Bronchial epithelial cell (primary cell): ENCODE measurements at regions not wholly inside any gene's neighbourhood (a gene's known extent, or its start where the extent isn't known, plus 50 kb on each side); places are given as distances from the start of the nearest gene placed in this dataset.

Experiments
- DNase-seq: peaks from one replicate; pipeline ENCODE4 v3.0.0-alpha.2; 2010; ENCODE audit warnings: low read depth
- FAIRE-seq: peaks from 2 replicates; lab custom pipeline; 2011; peaks lifted over from hg19 to GRCh38; lab: Jason Lieb, UNC
- H3K27me3 ChIP-seq: 2 replicates; pipeline ENCODE4 v1.5.1; 2011; ENCODE audit warnings: low read length; ENCODE audit not compliant: control insufficient read depth, insufficient read depth
- H3K36me3 ChIP-seq: 2 replicates; pipeline ENCODE4 v1.5.1; 2011; ENCODE audit warnings: low read length; ENCODE audit not compliant: control insufficient read depth, insufficient read depth
- H3K4me3 ChIP-seq: 2 replicates; pipeline ENCODE4 v1.5.1; 2011; ENCODE audit warnings: mild to moderate bottlenecking, low read depth, low read length, control low read depth
- TF ChIP-seq, protein P1 (sequence below): IDR thresholded peaks from 2 replicates; pipeline ENCODE4 v1.5.1; 2011; ENCODE audit warnings: mild to moderate bottlenecking, moderate library complexity, low read length, control low read depth, inconsistent platforms; ENCODE audit not compliant: insufficient read depth, severe bottlenecking

DNA sequence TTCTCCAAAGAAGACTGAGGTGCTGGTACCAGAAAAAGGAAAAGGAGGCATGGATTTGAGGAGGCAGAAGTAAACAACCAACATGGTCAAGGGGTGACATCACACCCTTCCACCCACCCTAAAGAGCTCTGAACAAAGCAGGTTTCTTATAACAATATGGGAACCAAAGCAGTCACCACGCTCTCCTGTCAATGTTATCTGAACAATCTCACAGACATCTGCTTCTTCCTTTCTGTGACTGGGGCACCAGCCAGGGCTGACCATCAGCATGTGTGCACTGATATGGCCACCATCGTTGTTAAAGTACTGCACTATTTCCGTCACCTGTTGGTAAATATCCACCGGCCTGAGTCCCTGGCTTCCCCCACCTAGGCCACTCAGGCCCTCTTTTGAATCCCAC is 252.9 kb downstream of the SHQ1 start:
- TF ChIP-seq, protein P1, sequence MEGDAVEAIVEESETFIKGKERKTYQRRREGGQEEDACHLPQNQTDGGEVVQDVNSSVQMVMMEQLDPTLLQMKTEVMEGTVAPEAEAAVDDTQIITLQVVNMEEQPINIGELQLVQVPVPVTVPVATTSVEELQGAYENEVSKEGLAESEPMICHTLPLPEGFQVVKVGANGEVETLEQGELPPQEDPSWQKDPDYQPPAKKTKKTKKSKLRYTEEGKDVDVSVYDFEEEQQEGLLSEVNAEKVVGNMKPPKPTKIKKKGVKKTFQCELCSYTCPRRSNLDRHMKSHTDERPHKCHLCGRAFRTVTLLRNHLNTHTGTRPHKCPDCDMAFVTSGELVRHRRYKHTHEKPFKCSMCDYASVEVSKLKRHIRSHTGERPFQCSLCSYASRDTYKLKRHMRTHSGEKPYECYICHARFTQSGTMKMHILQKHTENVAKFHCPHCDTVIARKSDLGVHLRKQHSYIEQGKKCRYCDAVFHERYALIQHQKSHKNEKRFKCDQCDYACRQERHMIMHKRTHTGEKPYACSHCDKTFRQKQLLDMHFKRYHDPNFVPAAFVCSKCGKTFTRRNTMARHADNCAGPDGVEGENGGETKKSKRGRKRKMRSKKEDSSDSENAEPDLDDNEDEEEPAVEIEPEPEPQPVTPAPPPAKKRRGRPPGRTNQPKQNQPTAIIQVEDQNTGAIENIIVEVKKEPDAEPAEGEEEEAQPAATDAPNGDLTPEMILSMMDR = no peak
- DNase-seq (no peak), FAIRE-seq (no peak)
- no peaks in the 10 kb centered on the region for H3K36me3 ChIP-seq
- H3K27me3 ChIP-seq = no peaks in the 10 kb centered on the region
- no peak overlapping the region for H3K4me3 ChIP-seq

DNA sequence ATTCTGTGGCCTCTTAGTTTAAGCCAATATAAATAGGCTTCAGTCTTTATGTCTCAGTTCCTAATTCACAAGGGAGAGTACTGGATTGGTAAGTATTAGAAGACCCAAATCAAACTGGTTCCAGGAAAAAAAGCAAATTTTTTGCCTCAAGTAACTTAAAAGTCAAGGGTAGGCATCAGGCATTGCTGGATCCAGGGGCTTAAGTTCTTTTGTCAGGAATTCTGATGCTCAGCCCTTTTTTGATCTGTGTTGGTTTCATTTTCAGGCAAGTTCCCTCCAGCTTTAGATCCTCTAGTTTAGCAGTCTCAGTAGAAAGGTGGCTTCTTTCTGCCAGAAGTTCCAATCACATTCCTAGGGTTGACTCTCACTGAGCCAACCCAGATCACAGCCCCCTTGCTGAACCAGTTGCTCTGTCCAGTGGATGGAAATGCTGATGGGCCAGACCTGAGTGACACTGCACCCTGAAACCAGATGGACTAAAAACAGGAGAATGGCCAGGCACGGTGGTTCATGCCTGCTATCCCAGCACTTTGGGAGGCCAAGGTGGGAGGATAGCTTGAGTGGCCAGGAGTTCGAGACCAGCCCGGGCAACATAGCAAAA is 253.5 kb downstream of the SHQ1 start:
- no peak overlapping the region for H3K4me3 ChIP-seq
- FAIRE-seq = no peak
- TF ChIP-seq, protein P1 = no peak
- no peaks in the 10 kb centered on the region for H3K36me3 ChIP-seq
- no peak for DNase-seq
- H3K27me3 ChIP-seq = no peaks in the 10 kb centered on the region

DNA sequence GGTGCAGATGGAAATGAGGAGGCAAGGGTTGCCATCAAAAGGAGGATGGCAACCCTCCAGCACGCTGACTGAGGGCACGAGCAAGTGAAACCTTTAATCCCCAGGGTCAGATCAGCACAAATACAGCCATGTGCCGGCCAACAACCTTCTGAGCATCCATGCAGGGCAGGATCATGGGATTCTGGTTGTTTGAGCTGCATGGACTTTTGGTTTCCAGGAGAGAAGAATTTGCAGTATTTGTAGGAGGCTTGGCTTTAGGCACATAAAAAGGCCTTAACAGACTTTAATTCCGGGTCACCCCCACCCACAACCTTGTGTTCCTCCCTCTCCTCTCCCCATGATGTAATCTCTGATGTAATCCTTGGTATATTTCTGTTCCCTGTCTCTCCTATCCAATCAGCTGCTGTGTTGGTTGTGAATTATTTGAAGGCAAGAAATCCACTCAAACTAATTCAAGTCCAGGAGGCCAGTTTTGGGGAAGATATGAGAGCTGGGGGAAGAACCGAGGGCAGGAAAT is 254.3 kb downstream of the SHQ1 start:
- no peak for DNase-seq
- Histone ChIP-seq H3K27me3 (no peaks in the 10 kb centered on the region), H3K4me3 (no peak overlapping the region), H3K36me3 (no peaks in the 10 kb centered on the region)
- TF ChIP-seq, protein P1 = no peak
- no peak for FAIRE-seq

DNA sequence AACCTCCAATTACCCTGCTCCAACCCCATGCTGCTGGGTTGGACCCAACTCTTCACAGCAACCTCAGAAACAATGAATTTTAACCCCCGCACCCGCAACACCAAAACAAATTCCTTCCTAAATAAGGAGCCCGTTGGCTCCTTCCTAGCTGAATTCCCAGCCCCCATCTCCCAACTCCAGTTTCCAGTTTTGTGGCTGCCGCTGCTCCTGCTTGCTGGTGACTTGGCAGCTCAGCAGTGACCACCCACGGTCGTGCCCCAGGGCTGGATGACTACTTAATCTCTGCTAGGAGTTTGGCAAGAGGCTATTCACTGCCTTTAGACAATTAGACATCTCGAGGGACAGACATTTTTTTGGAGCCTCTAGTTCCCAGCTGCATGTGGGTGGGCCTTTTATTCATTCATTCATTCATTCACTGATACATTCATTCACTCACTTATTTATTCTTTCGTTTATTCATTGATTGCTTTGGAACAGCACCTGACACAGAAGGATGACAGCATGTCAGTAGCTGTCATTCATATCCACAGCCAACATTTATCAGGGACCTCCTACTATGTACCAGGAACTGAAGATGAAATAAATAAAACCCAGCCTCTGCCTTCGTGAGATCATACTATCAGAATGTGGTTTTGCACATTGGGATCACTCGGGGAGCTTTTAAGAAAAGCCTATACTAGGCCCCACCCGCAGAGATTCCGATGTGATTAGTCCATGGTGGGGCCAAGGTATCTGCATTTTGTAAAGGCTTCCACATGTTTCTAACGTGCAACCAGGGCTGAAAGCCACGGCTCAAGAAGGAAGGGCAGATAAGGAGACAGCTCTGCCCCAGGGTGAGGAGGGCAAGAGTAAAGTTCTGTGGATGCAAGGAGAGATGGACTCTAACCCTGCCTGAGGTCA is 256.5 kb downstream of the SHQ1 start:
- H3K36me3 ChIP-seq = no peaks in the 10 kb centered on the region
- no peak overlapping the region for H3K4me3 ChIP-seq
- DNase-seq (peak; percentile 85), FAIRE-seq (no peak)
- TF ChIP-seq, protein P1 = no peak
- H3K27me3 ChIP-seq = no peaks in the 10 kb centered on the region

DNA sequence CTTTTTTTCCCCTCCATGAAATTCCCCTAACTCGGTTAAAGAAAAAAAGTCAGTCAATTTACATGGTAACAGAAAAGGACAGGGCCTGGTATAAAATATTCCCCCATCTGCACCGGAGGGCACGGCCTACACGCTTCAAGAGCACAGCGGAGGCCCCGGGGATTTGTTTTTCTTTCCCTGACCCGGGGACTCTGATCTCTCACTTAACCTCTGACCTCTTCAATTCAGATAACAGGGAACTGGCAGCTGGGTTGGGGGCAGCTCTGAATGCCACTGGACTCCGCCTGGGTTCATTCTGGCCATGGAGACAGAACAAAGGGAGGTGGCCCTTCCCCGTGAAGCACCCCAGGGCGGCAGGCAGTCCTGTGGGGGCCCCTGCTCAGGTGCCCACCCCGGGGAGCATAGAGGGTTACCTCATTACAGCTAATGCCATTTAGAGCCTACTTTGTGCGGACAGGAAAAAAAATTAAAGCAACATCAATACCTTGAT is 257.5 kb downstream of the SHQ1 start:
- no peak for DNase-seq
- TF ChIP-seq, protein P1 = no peak
- Histone ChIP-seq H3K36me3 (no peaks in the 10 kb centered on the region), H3K27me3 (no peaks in the 10 kb centered on the region), H3K4me3 (no peak overlapping the region)
- FAIRE-seq = no peak
